HK-2 (cell line): ENCODE measurements at regions not wholly inside any gene's neighbourhood (a gene's known extent, or its start where the extent isn't known, plus 50 kb on each side); places are given as distances from the start of the nearest gene placed in this dataset.
A peak's percentile ranks its signal among the peaks of the same experiment; 100 is the strongest.
"Not testable (repeated sequence)": the region's sequence is repeated elsewhere in the genome, so short reads cannot be mapped to it uniquely, and the experiment has no call there.

Experiments used
- DNase-seq: peaks from one replicate; pipeline ENCODE4 v3.0.0-alpha.2; 2018; ENCODE audit not compliant: unreplicated experiment

DNA sequence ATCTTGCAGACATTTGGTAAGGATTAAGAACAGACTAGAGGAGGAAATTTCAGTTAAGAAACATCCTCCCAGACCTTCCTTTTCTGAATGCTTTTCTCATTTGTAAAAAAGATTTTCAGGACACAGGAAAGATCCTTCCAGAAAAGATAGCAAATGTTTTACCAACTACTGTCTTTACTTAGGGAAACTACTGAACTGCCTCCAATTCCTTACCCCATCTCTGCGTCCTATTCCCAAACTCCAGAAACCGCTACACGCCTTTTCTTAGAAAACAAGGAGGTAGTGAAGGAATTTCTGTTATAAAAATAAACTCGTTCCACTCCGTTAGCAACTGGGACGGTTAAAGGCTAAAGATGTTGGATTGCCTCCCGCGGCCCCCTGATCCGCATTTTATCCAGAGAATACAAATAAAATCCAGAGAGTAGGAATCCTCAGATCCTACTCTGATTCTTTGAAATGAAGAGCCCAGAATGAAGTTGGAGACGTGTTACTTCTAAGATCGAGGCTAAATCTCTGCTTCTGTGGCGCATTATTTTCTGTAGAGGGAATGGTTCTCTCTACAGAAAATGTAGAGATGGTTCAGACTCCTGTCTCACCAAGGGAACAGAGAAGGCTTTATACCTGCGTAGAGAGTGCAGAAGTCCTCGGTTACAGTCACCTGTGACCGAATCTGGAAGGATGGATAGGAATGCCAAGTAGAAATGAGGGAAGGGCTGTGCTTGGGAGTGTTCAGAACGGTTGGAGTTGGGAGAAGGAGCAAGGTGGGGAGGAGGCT, 133.0 kb downstream of the GPX5 start:
- peak; percentile 10 for DNase-seq

GRCh38 chr6:28659250-28659566, 133.5 kb downstream of the GPX5 start:
- no peak for DNase-seq

GRCh38 chr6:28661097-28661713, 135.5 kb downstream of the GPX5 start:
- no peak for DNase-seq

- DNase-seq = no peak
These were observed 139.3 kb downstream of the GPX5 start for GRCh38 chr6:28664870-28665396.

DNA sequence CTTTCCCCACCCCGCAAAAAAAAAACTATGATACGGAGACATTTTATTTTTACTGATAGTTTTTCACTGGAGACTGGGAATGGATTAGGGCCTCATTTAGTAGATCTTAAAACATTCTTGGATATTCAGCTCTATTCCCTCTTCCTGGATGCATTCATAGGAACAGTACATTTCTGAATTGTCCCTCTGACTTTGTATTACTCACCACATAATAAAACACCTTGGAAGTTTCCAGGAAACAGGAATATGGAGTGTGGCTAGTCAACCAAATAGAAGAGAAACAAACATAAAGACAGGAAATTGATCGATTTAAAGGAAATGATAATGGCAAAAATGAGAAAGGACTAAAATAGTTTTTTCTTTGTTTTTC, 147.7 kb downstream of the GPX5 start:
- no peak for DNase-seq

DNA sequence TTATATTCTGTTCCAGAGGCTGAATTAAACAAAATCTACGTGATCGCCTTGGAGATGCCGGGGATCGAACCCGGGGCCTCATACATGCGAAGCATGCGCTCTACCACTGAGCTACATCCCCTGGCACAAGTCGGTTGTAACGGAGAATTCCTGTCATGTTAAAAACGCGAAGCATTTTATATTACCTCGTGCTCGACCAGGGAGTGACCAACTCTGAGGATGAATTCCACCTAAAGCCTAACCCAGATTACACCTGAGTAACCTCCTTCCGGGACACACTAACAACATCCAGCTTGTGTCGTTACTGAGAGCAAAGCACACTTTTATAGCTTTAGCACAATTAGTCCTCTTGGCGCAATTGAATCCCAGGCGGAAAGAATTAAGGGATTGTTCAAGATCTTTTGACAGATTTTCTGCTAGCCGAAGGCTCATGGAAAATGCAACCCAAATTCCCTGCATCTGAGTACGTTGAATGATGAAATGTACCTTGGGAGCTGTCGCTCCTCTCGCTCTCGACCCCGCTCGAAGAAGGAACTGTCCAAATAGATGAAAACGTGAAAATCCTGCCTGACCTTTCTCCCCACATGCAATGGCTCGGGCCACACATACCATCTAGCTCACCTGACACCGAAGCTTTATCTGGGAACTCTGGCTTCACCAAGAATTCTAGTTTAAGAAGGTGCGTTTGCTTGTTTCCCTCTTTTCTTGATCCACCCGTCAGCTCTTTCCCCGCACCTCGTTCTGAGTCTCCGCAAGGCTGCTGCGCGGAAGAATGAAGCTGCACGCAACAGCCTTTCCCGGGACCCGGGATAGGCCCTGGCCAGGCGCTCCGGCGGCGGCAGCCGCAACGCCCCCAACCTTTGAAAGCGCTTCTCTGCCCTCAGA, 148.3 kb downstream of the GPX5 start:
- DNase-seq = peak; percentile 82

DNA sequence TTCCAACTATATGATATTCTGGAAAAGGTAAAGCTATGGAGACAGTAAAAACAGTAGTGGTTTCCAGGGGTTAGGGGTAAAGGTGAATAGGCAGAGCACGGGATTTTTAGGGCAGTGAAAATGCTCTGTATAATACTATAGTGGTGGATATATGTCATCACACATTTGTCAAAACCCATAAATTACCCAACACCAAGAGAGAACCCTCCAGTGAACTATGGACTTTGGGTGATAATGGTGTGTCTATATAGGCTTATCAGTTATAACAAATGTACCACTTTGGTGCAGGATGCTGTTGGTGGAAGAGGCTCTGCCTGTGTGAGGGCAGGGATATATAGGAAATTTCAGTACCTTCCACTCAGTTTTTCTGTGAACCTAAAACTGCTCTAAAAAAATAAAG, 149.9 kb downstream of the GPX5 start:
- DNase-seq = no peak

GRCh38 chr6:28682542-28682941, 156.9 kb downstream of the GPX5 start:
- no peak for DNase-seq

GRCh38 chr6:28682956-28683685, 157.4 kb downstream of the GPX5 start:
- DNase-seq = not testable (repeated sequence)

DNA sequence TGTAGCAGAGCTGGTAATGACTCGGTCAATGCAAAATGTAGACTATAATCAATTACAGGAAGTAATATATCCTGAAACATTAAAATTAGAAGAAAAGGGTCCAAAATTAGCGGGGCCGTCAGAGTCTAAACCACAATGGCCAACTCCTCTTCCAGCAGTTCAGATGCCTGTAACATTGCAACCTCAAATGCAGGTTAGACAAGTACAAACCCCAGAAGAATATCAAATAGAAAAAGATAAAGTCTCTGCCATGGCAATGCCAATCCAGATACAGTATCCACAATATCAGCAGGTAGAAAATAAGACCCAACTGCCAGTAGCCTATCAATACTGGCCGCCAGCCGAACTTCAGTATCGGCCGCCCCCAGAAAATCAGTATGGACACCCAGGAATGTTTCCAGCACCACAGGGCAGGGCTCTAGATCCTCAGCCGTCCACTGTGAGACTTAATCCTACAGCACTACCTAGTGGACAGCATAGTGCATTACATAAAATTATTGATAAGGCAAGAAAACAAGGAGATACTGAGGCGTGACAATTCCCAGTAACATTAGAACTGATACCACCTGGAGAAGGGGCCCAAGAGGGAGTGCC, 158.4 kb downstream of the GPX5 start:
- peak; percentile 13 for DNase-seq

GRCh38 chr6:28685960-28686359, 160.3 kb downstream of the GPX5 start:
- not testable (repeated sequence) for DNase-seq

- peak; percentile 49 for DNase-seq
These were observed 160.9 kb downstream of the GPX5 start for GRCh38 chr6:28686446-28687027.

DNA sequence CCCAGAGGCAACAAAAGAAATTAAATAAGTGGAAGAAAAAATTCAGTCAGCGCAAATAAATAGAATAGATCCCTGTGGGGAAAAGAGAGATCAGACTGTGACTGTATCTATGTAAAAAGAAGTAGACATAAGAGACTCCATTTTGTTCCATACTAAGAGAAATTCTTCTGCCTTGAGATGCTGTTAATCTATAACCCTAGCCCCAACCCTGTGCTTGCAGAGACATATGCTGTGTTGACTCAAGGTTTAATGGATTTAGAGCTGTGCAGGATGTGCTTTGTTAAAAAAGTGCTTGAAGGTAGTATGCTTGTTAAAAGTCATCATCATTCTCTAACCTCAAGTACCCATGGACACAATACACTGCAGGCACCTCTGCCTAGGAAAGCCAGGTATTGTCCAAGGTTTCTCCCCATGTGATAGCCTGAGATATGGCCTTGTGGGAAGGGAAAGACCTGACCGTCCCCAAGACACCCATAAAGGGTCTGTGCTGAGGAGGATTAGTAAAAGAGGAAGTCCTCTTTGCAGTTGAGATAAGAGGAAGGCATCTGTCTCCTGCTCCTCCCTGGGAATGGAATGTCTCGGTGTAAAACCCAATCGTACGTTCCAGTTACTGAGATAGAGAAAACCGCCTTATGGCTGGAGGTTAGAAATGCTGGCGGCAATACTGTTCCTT, 161.8 kb downstream of the GPX5 start:
- DNase-seq = not testable (repeated sequence)

GRCh38 chr6:28691991-28692390, 166.3 kb downstream of the GPX5 start:
- not testable (repeated sequence) for DNase-seq

DNA sequence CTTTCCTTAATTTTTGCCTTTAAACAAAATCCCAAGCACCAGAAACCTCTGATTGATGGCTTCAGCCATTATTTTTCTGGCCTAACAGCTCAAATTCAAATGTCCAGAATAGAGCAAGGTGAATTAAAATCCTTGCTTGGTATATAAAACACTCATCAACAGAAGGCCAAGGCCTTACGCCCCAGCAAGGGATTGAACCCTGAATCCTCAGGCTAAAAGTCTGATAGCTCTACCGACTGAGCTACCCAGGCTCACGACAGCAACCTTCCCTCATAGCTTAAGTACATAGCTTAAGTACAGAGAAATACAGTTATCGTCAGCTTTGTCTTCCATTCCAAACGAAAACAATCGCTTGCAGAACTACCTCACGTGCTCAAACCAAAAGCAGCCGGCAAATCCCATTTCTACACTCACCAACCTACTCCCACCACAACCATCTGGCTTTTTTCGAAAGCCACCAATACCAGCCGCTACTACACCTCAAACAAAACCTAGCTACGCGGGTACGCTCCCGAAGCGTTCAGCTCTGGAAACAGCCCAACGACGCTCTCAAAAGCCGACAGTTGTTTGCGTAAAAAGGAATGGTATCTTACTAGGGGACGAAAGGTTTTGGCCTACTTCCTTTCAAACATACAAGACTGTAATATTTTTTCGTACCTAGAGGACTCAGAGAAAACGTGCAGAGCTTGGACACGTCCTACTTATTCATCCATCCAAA, 167.5 kb downstream of the GPX5 start:
- DNase-seq = no peak

DNA sequence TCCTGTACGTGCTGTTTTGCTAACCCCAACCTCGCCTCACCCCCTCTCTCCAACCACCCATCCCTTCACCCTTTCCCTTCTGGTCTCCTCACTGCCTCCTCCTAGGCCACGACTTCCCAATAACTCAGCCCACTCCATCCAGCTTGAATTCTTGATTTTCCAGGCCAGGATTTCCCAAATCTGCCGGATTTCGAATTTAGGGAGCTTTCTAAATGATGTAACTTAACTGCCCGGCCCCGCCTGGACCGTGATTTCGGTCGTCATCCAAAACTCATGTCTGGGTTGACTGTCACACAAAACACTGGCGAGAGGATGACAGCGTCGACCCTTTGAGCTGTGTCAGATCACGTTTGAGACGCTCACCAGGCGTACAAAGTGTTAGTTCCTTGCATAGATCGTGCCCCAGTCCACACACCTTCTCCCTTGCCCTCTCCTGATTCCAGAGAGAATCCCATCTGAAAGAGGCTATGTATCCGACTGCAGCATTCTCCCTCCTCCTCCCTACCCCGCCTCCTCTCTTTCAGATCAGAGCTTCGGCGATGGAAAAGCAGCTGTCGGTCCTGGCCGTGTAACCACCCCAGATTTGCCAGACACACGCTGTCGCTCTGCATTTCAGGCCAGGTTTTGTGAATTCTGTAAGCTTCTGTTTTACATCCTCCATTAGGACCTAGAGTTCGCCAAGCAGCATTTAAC, 168.2 kb downstream of the GPX5 start:
- no peak for DNase-seq

DNA sequence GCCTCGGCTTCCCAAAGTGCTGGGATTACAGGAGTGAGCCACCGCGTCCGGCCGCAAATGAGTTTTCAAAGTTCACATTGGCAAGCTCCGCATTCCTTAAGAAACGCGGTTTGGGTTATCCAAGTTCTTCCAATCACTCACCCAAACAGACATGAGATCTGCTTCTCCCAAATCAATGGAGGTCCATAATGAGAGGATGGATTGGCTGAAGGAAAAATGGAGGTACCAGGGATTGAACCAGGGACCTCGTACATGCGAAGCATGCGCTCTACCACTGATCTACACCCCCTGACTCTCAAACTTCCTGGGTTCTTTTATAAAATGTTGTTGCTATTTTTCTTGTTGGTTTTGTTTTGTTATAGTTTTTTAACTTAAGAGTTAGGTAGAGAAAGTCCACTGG, 170.0 kb downstream of the GPX5 start:
- DNase-seq = no peak

DNA sequence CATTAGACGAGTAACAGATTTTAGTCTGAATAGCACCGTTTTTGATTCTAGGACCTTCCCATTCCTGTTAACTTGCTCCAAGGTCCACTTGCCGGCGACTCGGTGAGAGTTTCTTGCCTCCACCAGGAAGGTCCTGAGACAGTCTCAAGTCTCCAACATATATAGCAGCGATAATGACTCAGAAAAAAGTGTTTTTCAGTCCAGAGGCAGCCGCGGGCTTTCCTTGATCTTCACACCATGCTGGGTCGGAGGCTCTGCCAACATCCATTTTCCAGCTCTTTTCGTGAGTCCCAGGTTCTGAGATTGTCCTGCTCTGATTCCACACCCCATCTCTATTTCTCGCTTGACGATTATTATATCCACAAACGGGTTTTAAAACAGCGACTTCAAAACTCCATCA, 170.5 kb downstream of the GPX5 start:
- DNase-seq = no peak

DNA sequence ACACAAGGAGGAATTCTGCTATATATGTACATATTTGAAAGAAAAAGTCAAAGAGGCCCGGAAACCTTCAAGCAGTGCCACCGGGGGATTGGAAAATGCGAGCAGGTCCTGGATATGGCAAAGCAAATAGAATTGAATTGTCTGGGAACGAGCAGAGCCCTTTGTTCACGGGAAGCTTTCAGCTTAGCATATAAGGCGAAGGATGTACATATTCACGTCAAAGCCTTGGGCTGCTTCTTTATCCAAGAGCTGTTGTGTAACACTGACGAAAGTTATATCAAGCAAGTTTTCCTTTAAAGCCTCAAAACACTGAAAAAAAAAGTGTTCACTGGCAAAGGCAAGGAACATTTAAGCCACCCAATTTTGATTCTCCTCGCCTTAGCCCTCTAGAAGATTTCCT, 171.0 kb downstream of the GPX5 start:
- no peak for DNase-seq
